ENCODE measurements at regions not wholly inside any gene's neighbourhood (a gene's known extent, or its start where the extent isn't known, plus 50 kb on each side); places are given as distances from the start of the nearest gene placed in this dataset.
"Not testable (repeated sequence)": the region's sequence is repeated elsewhere in the genome, so short reads cannot be mapped to it uniquely, and the experiment has no call there.

GRCh38 chr2:17199741-17200140 lies 318.5 kb downstream of the RAD51AP2 start:
- Histone ChIP-seq H3K27me3 (no peaks in the 10 kb centered on the region), H3K4me3 (no peak overlapping the region), H3K36me3 (no peaks in the 10 kb centered on the region), H3K9me3 (ENCODE audit: low read depth) (no peaks in the 10 kb centered on the region), H3K27ac (no peak overlapping the region), H3K4me1 (ENCODE audit: low read depth) (no peaks in the 10 kb centered on the region)
- no peak for TF ChIP-seq CTCF (IDR thresholded peaks at IDR 0.05; ENCODE audit: low read depth, low read length)
- DNase-seq (ENCODE audit: low read depth in 1 of 2, low spot score in 1 of 2) = no peak

- no peaks in the 10 kb centered on the region for H3K27me3 ChIP-seq
- H3K4me3 ChIP-seq = no peak overlapping the region
- DNase-seq (ENCODE audit: low read depth in 1 of 2, low spot score in 1 of 2) = no peak
- no peak overlapping the region for H3K27ac ChIP-seq
- no peaks in the 10 kb centered on the region for H3K36me3 ChIP-seq
- TF ChIP-seq CTCF (IDR thresholded peaks at IDR 0.05; ENCODE audit: low read depth, low read length) = no peak
- no peaks in the 10 kb centered on the region for H3K4me1 ChIP-seq (ENCODE audit: low read depth)
- no peaks in the 10 kb centered on the region for H3K9me3 ChIP-seq (ENCODE audit: low read depth)
Observed at GRCh38 chr2:17196380-17196779, 321.9 kb downstream of the RAD51AP2 start.

DNA sequence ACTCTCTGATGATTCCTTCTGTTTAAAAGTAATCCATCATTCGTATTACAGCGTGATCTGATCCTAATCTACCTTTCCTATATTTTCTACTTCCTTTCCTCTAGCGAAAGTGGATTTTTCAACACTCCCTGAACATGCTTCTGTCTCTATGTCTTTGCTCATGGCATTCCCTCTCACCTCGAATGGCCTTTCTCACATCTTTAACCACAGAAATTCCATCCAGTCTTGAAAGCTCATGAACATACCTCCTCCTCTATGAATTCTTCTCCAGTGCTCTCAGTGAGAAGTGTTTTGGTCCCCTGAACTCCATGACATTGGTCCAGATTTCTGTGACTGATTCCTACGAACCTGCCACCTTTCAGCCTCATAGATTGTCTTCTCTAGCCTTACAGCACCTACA lies 323.2 kb downstream of the RAD51AP2 start:
- no peak overlapping the region for H3K27ac ChIP-seq
- no peak for DNase-seq (ENCODE audit: low read depth in 1 of 2, low spot score in 1 of 2)
- no peaks in the 10 kb centered on the region for H3K27me3 ChIP-seq
- H3K4me3 ChIP-seq = no peak overlapping the region
- no peak for TF ChIP-seq CTCF (IDR thresholded peaks at IDR 0.05; ENCODE audit: low read depth, low read length)
- no peaks in the 10 kb centered on the region for H3K4me1 ChIP-seq (ENCODE audit: low read depth)
- H3K9me3 ChIP-seq (ENCODE audit: low read depth) = no peaks in the 10 kb centered on the region
- H3K36me3 ChIP-seq = no peaks in the 10 kb centered on the region

DNA sequence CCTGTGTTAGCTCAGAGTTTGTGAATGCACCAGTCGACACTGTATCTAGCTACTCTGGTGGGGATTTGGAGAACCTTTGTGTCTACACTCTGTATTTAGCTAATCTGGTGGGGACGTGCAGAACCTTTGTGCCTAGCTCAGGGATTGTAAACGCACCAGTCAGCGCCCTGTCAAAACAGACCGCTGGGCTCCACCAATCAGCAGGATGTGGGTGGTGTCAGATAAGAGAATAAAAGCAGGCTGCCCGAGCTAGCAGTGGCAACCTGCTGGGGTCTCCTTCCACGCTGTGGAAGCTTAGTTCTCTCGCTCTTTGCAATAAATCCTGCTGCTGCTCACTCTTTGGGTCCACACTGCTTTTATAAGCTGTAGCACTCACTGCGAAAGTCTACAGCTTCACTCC lies 324.2 kb downstream of the RAD51AP2 start:
- Histone ChIP-seq H3K36me3 (no peaks in the 10 kb centered on the region), H3K27me3 (no peaks in the 10 kb centered on the region), H3K4me1 (ENCODE audit: low read depth) (no peaks in the 10 kb centered on the region), H3K27ac (no peak overlapping the region), H3K4me3 (no peak overlapping the region), H3K9me3 (ENCODE audit: low read depth) (no peaks in the 10 kb centered on the region)
- no peak for DNase-seq (ENCODE audit: low read depth in 1 of 2, low spot score in 1 of 2)
- no peak for TF ChIP-seq CTCF (IDR thresholded peaks at IDR 0.05; ENCODE audit: low read depth, low read length)

DNA sequence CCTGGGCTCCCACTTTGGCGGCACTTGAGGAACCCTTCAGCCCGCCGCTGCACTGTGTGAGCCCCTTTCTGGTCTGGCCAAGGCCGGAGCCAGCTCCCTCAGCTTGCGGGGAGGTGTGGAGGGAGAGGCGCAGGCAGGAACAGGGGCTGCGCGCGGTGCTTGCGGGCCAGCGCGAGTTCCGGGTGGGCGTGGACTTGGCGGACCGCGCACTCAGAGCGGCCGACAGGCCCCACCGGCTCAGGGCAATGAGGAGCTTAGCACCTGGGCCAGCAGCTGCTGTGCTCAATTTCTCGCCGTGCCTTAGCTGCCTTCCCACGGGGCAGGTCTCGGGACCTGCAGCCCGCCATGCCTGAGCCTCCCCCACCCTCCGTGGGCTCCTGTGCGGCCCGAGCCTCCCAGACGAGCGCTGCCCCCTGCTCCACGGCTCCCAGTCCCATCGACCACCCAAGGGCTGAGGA lies 324.8 kb downstream of the RAD51AP2 start:
- H3K27ac ChIP-seq; H3K27me3 ChIP-seq; H3K4me1 ChIP-seq (ENCODE audit: low read depth); H3K36me3 ChIP-seq; H3K4me3 ChIP-seq; DNase-seq (ENCODE audit: low read depth in 1 of 2, low spot score in 1 of 2); H3K9me3 ChIP-seq (ENCODE audit: low read depth): not testable (repeated sequence)

DNA sequence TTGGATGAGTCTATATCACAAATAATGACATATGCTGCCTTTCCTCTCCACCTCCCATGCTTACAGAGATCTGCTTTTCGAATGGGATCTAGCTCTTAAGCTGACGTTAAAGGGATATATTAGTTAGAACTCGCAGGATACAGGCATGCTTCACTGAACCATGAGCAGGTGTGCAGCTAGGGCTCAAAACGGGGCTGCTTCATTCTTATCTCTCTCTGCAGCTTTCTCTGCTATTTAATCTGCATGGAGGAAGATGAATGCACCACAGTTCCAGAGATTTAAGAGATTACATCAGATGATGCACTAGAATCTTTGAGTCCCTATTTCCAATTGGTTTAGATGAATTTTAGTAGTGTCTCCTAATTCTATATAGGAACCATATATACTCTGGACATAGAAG lies 327.0 kb downstream of the RAD51AP2 start:
- H3K27ac ChIP-seq = no peak overlapping the region
- H3K36me3 ChIP-seq = no peaks in the 10 kb centered on the region
- H3K4me3 ChIP-seq = no peak overlapping the region
- DNase-seq (ENCODE audit: low read depth in 1 of 2, low spot score in 1 of 2) = no peak
- no peaks in the 10 kb centered on the region for H3K9me3 ChIP-seq (ENCODE audit: low read depth)
- TF ChIP-seq CTCF (IDR thresholded peaks at IDR 0.05; ENCODE audit: low read depth, low read length) = no peak
- H3K27me3 ChIP-seq = no peaks in the 10 kb centered on the region
- no peaks in the 10 kb centered on the region for H3K4me1 ChIP-seq (ENCODE audit: low read depth)

Measured in cardiac muscle cell (in vitro differentiated cells and primary cell).